Heart left ventricle (tissue), 16 donors: ENCODE measurements at regions not wholly inside any gene's neighbourhood (a gene's known extent, or its start where the extent isn't known, plus 50 kb on each side); places are given as distances from the start of the nearest gene placed in this dataset.

ENCODE experiments used
- ATAC-seq, 4 donors: fragments of 200-7000 bp; cut with Tn5 transposase; one replicate each; pipeline ENCODE4 v1.9.1; 2020 to 2022; ENCODE audit warnings: moderate library complexity in 4 of 4, mild to moderate bottlenecking in 3 of 4, moderate number of reproducible peaks in 1 of 4
- DNase-seq, 5 donors: peaks; one replicate each; pipeline ENCODE4 v3.0.0-alpha.2; 2020
- H3K27ac ChIP-seq, 12 donors: fragments of 200-600 bp; sonication (generic) in 4 of 12; one replicate each; pipeline versions ENCODE4 v1.5.0 to v1.8.0; 2016 to 2022; ENCODE audit warnings: mild to moderate bottlenecking in 2 of 12
- H3K27me3 ChIP-seq, 9 donors: fragments of 200-600 bp; sonication (generic) in 2 of 9; one replicate each; pipeline versions ENCODE4 v1.5.1 to v1.8.0; 2016 to 2022; ENCODE audit warnings: mild to moderate bottlenecking in 3 of 9
- H3K36me3 ChIP-seq, 9 donors: fragments of 200-600 bp; sonication (generic) in 2 of 9; one replicate each; pipeline versions ENCODE4 v1.5.0 to v1.8.0; 2018 to 2022; ENCODE audit warnings: mild to moderate bottlenecking in 2 of 9
- H3K4me1 ChIP-seq, 12 donors: fragments of 200-600 bp; sonication (generic) in 4 of 12; one replicate each; pipeline versions ENCODE4 v1.5.0 to v1.8.0; 2016 to 2022; ENCODE audit warnings: mild to moderate bottlenecking in 3 of 12
- H3K4me3 ChIP-seq, 12 donors: fragments of 200-600 bp; sonication (generic) in 4 of 12; one replicate each; pipeline versions ENCODE4 v1.5.0 to v1.8.0; 2017 to 2022; ENCODE audit warnings: mild to moderate bottlenecking in 9 of 12, moderate library complexity in 4 of 12
- H3K9me3 ChIP-seq, 12 donors: fragments of 200-600 bp; sonication (generic) in 4 of 12; one replicate each; pipeline versions ENCODE4 v1.5.0 to v1.8.0; 2016 to 2022; ENCODE audit warnings: mild to moderate bottlenecking in 1 of 12
- POLR2A ChIP-seq, 2 donors: fragments of 450-650 bp; IDR thresholded peaks; one replicate each; pipeline ENCODE4 v1.6.1; 2017; ENCODE audit warnings: antibody characterized with exemption in 2 of 2, mild to moderate bottlenecking in 2 of 2, moderate library complexity in 2 of 2
- WGBS, 4 donors: extraction: QIAGEN DNeasy Blood & Tissue Kit in 2 of 4; methylation state at CpG; one replicate each; pipeline versions ENCODE4 v1.1.5 to v1.1.7; 2013 to 2018; 5-methylcytosine and 5-hydroxymethylcytosine counted together
- intact Hi-C, 10 donors: fragments of 100-400 bp; cut with DNase I; formaldehyde crosslinking; loops; one replicate each; pipeline versions ENCODE4 v1.11.1 to v1.14.2; 2022
- TF ChIP-seq, protein P1 (sequence below), 12 donors: fragments of 200-600 bp; sonication (generic) in 4 of 12; IDR thresholded peaks; one replicate each; pipeline versions ENCODE4 v1.5.0 to v1.8.0; 2018 to 2022; ENCODE audit warnings: antibody characterized with exemption in 12 of 12, mild to moderate bottlenecking in 5 of 12
- donor health status: ischemic (EF 13 %, LVEDD 7.1; RV severe dilation, severe dysfunction).
- donor health status: healthy with polysubstance abuse.
- donor health status: DM: no; HTN: yes; CAD: no.
- donor health status: DM: no; HTN: no; CAD: no.
- donor health status: ischemic (EF 25% LVEDD 6.9; RV normal size, moderate dysfunction).
- donor health status: ischemic (EF 25% LVEDD 5.7; RV mildly dilated, moderate dysfunction).
- donor health status: healthy.
- donor health status: DM: yes; HTN: yes; CAD: no.
- donor health status: ischemic (EF 35%, LVEDD 5.7; RV mildly dilated, moderate dysfunction).
- donor health status: nonischemic (EF 11% LVEDD 7.7; RV severe dilation, severe dysfunction).
- donor health status: DM: yes; HTN: yes; CAD: no.
- donor health status: PGD.
- donor health status: ischemic (EF 29% LVEDD 5.4; RV normal size, mild dysfunction).
- donor health status: nonischemic (EF 23%, LVEDD 6.1; RV moderate dilation, normal function).

DNA sequence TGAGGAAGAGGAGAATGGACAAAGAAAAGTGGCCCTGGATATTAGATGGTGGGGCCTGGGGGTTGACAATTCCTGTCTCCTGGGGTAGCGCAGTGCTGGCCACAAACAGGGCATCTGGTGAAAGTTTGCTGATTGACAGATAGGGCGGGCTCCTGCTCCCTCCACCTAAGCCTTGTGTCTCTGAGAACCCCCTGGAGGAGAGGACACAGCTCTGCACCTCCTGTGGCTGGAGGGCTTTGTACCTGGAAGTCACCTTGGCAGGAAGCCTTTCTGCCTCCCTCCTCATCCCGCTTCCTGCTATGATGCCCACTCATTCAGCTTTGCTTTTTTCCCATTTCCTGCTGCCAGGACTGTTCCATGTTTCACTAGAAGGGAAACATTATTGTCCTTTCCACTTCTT is 72.4 kb downstream of the RHOB start:
- H3K4me3 ChIP-seq: no peak overlapping the region
- DNase-seq (peak in 1 of 5 donors; percentile 16), ATAC-seq (no peak)
- intact Hi-C loops: loop anchor here in 2 of 10 donors (5.0 to 10.0 kb wide), 2 partner anchors 48 to 115 kb away; no protein-coding TSS in a partner anchor
- H3K4me1 ChIP-seq: peaks cover 0 to 29% (median 13%) of the 10 kb centered on the region in 12 donors
- H3K27me3 ChIP-seq: no peaks in the 10 kb centered on the region
- 87 to 99% (median 98%) methylated on average over 3 of the region's 3 CpGs for WGBS, 4 donors
- H3K9me3 ChIP-seq: peaks cover 0 to 4% (median 0%) of the 10 kb centered on the region in 12 donors
- TF ChIP-seq, protein P1, sequence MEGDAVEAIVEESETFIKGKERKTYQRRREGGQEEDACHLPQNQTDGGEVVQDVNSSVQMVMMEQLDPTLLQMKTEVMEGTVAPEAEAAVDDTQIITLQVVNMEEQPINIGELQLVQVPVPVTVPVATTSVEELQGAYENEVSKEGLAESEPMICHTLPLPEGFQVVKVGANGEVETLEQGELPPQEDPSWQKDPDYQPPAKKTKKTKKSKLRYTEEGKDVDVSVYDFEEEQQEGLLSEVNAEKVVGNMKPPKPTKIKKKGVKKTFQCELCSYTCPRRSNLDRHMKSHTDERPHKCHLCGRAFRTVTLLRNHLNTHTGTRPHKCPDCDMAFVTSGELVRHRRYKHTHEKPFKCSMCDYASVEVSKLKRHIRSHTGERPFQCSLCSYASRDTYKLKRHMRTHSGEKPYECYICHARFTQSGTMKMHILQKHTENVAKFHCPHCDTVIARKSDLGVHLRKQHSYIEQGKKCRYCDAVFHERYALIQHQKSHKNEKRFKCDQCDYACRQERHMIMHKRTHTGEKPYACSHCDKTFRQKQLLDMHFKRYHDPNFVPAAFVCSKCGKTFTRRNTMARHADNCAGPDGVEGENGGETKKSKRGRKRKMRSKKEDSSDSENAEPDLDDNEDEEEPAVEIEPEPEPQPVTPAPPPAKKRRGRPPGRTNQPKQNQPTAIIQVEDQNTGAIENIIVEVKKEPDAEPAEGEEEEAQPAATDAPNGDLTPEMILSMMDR (IDR thresholded peaks at IDR 0.05): no peak
- TF ChIP-seq POLR2A (IDR thresholded peaks at IDR 0.05): no peak
- no peaks in the 10 kb centered on the region for H3K36me3 ChIP-seq
- H3K27ac ChIP-seq: no peak overlapping the region

GRCh38 chr2:20520128-20520527 is 73.3 kb downstream of the RHOB start:
- intact Hi-C loops: loop anchor here in 8 of 10 donors (5.0 to 10.0 kb wide), 7 partner anchors 33 to 102 kb away; no protein-coding TSS in a partner anchor
- peak in 1 of 5 donors; percentile 12 for DNase-seq

DNA sequence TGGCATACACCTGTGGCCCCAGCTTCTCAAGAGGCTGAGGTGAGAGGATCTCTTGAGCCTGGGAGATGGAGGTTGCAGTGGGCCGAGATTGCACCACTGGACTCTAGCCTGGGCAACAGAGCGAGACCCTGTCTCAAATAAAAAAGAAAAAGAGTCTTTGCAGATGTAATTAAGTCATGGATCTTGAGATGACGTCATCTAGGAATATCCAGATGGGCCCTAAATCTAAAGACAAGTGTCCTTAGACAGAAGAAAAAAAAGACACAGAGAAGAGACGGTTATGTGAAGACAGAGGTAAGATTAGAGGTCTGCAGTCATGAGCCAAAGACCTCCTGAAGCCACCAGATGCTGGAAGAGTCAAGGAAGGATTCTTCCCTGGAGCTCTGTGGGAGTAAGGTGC is 74.3 kb downstream of the RHOB start:
- intact Hi-C loops: loop anchor here in 8 of 10 donors (5.0 to 10.0 kb wide), 7 partner anchors 34 to 101 kb away; no protein-coding TSS in a partner anchor
- no peaks in the 10 kb centered on the region for H3K9me3 ChIP-seq
- no peak for TF ChIP-seq POLR2A (IDR thresholded peaks at IDR 0.05)
- TF ChIP-seq, protein P1 (IDR thresholded peaks at IDR 0.05): no peak
- H3K4me3 ChIP-seq: no peak overlapping the region
- peaks cover 0 to 45% (median 32%) of the 10 kb centered on the region in 12 donors for H3K4me1 ChIP-seq
- H3K36me3 ChIP-seq: no peaks in the 10 kb centered on the region
- no peak overlapping the region for H3K27ac ChIP-seq
- 94 to 96% (median 95%) methylated on average over 4 of the region's 4 CpGs for WGBS, 4 donors
- H3K27me3 ChIP-seq: no peaks in the 10 kb centered on the region
- no peak for ATAC-seq
- DNase-seq: peak in 1 of 5 donors; percentile 25

More at GRCh38 chr2:20520128-20520527, 73.3 kb downstream of the RHOB start:
- H3K9me3 ChIP-seq: peaks cover 0 to 1% (median 0%) of the 10 kb centered on the region in 12 donors
- H3K27ac ChIP-seq: no peak overlapping the region
- no peak for TF ChIP-seq POLR2A (IDR thresholded peaks at IDR 0.05)
- TF ChIP-seq, protein P1 (IDR thresholded peaks at IDR 0.05): no peak
- H3K27me3 ChIP-seq: no peaks in the 10 kb centered on the region
- 92 to 99% (median 98%) methylated on average over 7 to 10 of the region's 10 CpGs for WGBS, 4 donors
- H3K4me1 ChIP-seq: peaks cover 0 to 37% (median 21%) of the 10 kb centered on the region in 12 donors
- ATAC-seq: no peak
- H3K36me3 ChIP-seq: no peaks in the 10 kb centered on the region
- H3K4me3 ChIP-seq: no peak overlapping the region

DNA sequence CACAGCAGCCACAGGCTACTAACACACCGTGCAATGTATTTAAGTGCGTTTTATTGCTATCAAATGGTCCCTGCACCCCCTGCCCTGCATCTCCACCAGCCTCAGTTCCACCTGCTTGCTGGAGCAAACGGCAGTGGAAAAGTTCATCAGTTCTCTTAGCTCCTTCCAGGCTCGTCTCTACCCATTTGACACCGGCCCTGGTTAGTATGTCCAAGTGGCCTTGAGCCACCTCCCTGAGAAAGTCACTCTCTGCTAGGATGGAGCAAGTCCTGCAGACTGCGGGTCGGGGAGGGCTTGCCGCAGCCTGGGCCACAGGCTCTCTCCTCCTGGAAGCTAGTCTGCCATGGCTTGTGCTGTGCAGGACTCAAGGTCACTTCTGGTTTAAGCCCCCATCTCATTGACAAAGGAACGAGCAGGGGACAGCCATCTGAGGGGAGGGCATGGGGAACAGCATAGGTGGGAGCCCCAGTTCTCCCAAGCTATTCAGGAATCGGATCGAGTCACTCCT is 74.9 kb downstream of the RHOB start:
- Histone ChIP-seq H3K36me3 (no peaks in the 10 kb centered on the region), H3K27me3 (no peaks in the 10 kb centered on the region), H3K4me3 (no peak overlapping the region), H3K27ac (no peak overlapping the region), H3K9me3 (no peaks in the 10 kb centered on the region), H3K4me1 (peaks cover 0 to 47% (median 34%) of the 10 kb centered on the region in 12 donors)
- no peak for TF ChIP-seq POLR2A (IDR thresholded peaks at IDR 0.05)
- TF ChIP-seq, protein P1 (IDR thresholded peaks at IDR 0.05): no peak
- ATAC-seq (no peak), DNase-seq (no peak)
- WGBS, 4 donors: 83 to 85% (median 84%) methylated on average over 11 of the region's 11 CpGs
- intact Hi-C loops: loop anchor here in 8 of 10 donors (5.0 to 10.0 kb wide), 7 partner anchors 34 to 101 kb away; no protein-coding TSS in a partner anchor
